Eye (tissue), 1 donor: ENCODE measurements at regions not wholly inside any gene's neighbourhood (a gene's known extent, or its start where the extent isn't known, plus 50 kb on each side); places are given as distances from the start of the nearest gene placed in this dataset.
A peak's percentile ranks its signal among the peaks of the same experiment; 100 is the strongest.
"Not testable (repeated sequence)": the region's sequence is repeated elsewhere in the genome, so short reads cannot be mapped to it uniquely, and the experiment has no call there.

Experiments used
- DNase-seq: peaks from one replicate; pipeline ENCODE4 v3.0.0-alpha.2; 2015

- DNase-seq: no peak
These were observed 126.7 kb downstream of the INHBA start for GRCh38 chr7:41576166-41576565.

GRCh38 chr7:41574377-41574776, 128.5 kb downstream of the INHBA start:
- DNase-seq: no peak

- no peak for DNase-seq
These were observed 129.0 kb downstream of the INHBA start for GRCh38 chr7:41573862-41574261.

GRCh38 chr7:41573443-41573842, 129.4 kb downstream of the INHBA start:
- no peak for DNase-seq

DNA sequence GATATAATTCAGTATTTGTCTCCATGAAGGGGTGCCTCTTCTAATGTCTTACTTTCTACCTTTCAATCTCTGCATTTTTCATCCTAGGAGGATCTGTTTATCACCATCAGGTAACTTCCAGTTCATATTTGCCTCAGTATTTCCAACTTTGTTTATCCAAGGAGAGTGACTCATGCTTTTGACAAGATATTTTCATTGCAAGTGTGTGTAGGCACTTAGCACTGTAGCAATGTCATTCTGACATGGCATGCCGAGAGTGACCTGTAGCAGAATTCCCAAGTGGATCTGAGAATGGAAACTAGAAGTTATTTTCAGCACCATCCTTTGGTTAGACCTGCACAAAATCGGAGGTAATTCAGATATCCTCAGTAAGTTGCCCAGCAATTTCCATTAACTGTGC, 129.9 kb downstream of the INHBA start:
- DNase-seq: no peak

GRCh38 chr7:41571573-41571972, 131.3 kb downstream of the INHBA start:
- DNase-seq: no peak

DNA sequence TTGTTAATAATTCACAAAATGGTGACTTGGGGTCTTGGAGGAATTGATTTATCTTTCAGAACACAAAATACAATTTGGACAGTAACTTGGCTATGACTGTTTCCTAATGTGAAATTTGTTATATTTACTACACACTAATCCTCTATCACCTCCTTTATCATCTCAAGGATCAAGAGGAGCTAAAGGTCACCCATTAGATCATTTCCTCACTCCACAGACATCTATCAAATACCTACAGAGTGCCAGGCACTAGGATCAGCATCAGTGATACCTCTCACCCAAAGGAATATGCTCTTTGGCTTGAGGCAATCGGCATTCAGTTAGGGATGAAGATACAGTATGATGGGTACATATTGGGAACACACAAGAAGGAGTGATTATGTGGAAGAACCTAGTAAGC, 132.1 kb downstream of the INHBA start:
- no peak for DNase-seq

- DNase-seq: no peak
These were observed 134.8 kb downstream of the INHBA start for GRCh38 chr7:41568135-41568534.

DNA sequence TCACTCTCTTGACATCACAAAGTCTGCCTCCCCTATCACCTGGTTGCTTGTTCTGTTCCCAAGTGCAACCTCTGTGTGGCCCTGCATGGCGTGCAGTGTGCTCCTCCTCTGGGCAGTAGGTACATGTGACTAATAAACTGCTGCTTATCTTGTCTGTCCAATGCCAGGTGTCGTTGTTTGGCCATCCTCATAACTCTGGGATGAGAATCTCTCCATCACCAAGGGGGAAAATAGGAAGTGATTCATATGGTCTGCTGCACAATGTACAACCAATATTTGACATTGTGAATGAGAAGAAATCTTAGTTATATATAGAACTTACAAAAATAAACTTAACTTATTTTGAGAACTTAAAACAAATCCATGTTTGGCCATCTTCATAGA, 135.2 kb downstream of the INHBA start:
- no peak for DNase-seq

DNA sequence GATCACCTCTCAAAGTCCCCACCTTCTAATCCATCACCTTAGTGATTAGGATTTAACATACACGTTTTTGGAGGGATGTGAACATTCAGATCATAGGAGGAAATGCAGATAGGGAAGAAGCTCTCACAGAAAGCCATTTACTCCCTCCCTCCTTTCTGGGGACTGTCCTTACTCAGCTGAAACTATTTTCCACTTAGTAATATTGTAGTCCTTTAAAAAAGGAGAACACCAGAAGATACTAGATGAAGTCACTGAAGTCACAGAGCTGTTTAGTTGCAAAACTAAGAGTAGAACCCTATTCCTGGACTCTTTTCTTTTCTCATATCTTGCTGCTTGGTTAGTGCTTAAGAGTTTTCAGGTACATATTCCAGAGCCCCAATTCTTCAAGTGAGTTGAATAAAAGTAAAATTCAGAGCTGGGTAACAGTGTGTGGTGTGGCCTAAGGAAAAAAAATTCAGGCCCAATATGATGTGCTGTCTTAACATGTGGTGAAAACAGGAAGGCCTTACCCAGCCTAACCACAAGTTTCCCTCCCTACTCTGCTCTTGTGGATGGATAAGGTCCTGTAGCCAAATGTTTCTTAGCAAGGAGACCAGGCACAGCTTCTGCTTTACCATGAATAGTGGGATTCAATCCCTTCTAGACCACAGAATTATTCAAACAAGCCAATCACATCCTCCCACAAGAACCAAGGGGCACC, 135.7 kb downstream of the INHBA start:
- DNase-seq: no peak

- no peak for DNase-seq
These were observed 136.3 kb downstream of the INHBA start for GRCh38 chr7:41566581-41566980.

GRCh38 chr7:41565655-41566054, 137.2 kb downstream of the INHBA start:
- DNase-seq: no peak

GRCh38 chr7:41559426-41559825, 143.5 kb downstream of the INHBA start:
- DNase-seq: no peak

DNA sequence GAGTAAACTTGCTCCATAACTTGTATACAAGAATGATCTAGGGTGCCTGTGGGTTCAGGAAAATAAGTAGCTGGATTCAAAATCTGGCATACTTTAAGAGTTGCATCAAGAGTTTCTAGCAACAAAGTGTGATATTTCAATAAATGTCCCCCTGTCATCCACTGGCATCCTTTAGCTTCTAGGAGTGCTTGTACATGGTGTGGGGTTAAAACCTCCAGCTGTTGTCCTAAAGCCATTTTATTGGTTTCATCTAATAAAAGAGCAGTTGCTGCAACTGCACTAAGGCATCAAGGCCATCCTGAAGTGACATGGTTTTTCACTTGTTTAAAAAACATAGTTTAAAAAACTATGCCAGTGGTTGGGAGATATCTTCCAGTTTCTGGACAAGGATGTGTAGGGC, 148.4 kb downstream of the INHBA start:
- DNase-seq: no peak

DNA sequence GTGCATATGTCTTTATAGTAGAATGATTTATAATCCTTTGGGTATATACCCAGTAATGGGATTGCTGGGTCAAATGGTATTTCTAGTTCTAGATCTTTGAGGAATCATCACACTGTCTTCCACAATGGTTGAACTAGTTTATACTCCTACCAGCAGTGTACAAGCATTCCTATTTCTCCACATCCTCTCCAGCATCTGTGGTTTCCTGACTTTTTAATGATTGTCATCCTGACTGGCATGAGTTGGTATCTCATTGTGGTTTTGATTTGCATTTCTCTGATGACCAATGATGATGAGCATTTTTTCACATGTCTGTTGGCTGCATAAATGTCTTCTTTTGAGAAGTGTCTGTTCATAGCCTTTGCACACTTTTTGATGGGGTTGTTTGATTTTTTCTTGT, 152.8 kb downstream of the INHBA start:
- not testable (repeated sequence) for DNase-seq

DNA sequence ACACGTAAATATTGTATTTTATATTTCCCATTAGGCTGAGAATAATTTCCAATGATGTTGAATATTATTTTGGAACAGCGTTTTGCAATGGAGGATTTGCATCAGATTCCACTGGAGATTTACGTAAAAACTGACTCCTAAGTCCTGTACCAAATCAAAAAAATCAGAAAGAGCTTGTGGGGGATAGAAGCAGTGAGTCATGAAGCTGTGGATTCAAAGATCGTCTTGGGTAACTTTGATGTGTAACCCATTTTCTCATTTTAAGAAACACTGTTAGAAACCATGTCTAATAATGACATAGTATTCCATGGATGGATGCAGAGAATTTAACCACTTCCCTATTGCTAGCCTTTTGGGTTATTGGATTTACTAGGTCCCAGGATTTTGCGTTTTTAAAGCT, 158.6 kb downstream of the INHBA start:
- DNase-seq: no peak

GRCh38 chr7:41540601-41541000, 162.3 kb downstream of the INHBA start:
- DNase-seq: no peak

DNA sequence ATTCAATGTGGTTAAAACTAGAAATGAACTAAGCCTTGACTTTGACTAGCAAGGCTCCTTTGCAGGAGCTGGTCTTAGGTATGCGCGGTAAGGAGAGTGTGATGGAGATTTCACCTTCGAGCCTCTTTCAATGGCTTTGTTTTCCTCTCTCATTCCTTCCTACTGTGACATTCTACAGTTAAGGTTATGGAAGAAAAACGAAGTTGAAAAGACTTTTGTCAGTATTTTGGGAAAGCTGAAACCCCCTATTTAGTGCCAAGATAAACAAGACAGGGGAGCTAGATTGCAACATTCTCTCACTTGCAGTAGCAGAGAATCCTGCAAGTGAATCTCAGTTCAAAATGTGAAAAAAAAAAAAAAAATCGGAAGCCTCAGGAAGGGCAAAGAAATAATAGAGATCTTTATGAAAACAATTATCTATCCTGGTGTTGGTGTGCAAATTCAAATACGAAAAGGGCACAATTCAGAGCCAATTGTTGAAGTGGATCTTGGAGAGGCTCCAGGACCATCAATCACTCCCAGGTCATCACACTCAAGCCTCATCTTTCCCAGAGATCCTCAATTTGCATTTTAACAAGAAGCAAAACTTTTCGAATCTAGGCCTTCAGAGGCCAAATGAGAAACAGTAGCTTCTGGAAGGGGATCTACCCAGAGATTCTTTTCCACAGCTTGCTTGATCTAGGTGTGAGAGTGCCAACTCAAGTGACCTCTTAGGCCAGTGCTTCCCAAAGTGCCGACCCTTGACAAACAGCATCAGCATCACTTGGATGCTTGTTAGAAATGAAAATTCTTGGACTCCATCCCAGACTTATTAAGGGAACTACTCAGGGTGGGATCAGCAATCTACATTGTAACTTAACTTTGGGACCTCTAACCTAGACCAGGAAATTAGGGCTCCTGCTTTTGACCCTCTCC, 163.8 kb downstream of the INHBA start:
- DNase-seq: peak; percentile 8

DNA sequence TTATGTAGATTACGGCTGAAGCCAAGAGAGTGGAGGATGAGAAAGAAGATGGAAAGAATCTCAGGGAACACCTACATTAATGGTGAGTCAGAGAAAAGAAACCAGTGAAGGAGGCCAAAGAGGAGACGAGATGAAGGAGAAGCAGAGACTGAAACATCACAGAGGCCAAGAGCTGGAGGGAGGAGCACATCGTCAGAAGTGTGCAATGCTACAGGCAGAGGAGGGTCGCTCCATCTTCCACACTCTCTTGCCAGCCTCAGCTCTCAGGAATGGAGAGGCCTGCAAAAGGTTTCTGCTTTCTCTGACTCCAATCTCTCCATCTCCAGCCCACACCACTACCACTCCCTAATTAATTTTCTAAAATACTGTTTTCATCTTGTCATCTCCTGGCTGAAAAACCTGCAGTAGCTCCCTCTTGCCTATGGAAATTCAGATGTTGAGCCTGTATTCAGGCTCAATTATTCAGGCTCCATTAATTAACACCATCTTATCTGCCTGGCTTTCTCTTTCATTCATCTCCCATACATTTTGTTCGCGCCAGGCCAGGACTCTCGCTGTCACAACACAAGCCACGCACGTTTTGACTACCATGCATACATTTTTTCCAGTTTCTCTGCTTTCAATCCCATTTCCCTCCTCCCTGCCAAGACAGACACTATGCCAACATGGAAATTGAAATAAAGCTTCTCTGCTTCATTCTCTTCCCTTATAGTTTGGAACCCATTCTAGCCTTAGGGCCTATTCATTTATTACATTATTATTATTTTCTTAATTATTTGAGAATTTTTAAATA, 165.8 kb downstream of the INHBA start:
- no peak for DNase-seq

DNA sequence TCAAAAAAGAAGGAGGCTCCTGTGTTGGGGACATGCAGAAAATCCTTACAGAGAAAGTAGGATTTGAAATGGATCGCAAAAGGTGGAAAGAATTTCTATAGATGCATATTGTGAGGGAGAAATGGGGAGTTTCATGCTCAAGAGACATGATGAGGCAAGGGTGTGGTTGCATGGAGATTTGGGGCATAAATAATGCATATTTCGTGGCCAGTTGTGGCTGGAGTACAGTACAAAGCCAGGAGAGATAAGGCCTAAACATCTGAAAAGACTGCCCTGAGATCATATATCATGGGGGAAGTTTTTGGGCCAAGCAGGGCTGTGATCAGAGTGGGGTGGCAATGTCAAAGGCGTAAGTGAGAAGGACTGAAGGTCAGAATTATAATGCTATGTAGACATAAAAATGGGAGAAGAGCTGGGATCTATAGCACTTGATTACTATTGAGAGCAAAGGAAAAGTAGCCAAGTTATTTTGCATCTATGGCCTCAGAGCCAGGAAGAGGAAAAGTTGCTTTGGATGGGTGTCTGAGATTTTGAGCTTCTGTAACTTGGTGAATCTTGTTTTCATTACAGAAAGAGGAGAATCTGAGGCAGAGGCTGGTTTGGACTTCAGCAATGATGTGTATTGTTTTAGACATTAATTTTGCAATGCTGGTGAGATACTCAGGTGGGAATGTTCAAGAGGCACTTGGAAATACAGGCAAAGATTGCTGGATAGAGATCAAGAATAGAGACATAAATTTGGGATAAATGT, 166.6 kb downstream of the INHBA start:
- no peak for DNase-seq

GRCh38 chr7:41529831-41530230, 173.1 kb downstream of the INHBA start:
- DNase-seq: no peak

DNA sequence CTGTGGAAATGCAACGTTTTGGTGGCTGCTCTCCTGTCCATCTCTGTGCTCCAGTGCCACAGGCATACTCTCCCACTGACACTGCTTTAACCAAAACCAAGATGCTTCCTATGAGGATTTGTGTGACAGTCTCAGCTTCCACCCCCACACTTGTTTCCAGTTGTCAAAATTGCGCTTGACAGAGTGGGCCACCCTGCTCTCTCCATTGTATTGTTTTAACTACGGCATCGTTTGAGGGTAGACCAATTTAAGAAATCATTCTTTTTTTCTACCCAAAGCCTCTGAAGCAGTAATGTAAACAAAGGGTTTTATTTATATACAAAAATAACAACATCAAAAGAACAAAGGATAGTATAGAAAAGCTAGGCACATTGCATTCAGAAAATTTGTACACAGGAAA, 178.0 kb downstream of the INHBA start:
- no peak for DNase-seq

DNA sequence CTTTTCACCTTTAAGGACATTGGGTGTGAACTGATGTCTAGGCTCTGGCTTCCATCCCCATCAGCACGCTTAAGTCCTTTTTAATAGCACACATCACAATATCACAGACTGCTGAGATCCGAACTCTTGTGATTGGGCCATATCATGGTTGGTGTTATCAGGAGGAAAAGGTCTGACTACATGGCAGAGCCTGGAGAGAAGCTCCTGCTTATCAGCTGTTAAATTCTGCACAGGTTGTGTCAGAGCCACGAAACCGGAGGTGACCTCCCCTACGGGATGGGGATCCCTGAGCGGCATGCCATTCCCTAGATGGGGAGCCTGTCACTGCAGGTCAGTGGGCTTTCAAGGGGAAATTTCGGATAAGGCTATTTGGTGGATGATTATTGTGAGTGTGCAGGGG, 182.4 kb downstream of the INHBA start:
- DNase-seq: no peak
